ENCODE measurements at regions not wholly inside any gene's neighbourhood (a gene's known extent, or its start where the extent isn't known, plus 50 kb on each side); places are given as distances from the start of the nearest gene placed in this dataset.

- no peak overlapping the region for H3K9ac ChIP-seq (ENCODE audit: insufficient read depth in 1 of 2, low read depth in 2 of 2, low read length in 2 of 2)
- POLR2A ChIA-PET: no interaction called here
- TF ChIP-seq ILF3 (IDR thresholded peaks at IDR 0.05; ENCODE audit: borderline replicate concordance): no peak
- no peak for TF ChIP-seq CHCHD3 (CRISPR knock-in tag; IDR thresholded peaks at IDR 0.05)
- TF ChIP-seq KLF10 (CRISPR knock-in tag; IDR thresholded peaks at IDR 0.05): no peak
- TF ChIP-seq SRF (CRISPR knock-in tag; IDR thresholded peaks at IDR 0.05): no peak
- no peak for TF ChIP-seq ARHGAP35 (IDR thresholded peaks at IDR 0.05; ENCODE audit: partially characterized antibody)
- no peak overlapping the region for H2AFZ ChIP-seq (ENCODE audit: low read depth, low read length)
- no peak overlapping the region for H3K4me2 ChIP-seq (ENCODE audit: insufficient read depth, low read length)
- ATAC-seq (no peak), FAIRE-seq (no peak), DNase-seq (ENCODE audit: extremely low read depth in 1 of 4, low spot score in 3 of 4) (no peak)
- CTCF ChIA-PET (ENCODE audit: low intra/inter-chr PET ratio): no interaction called here
- no peaks in the 10 kb centered on the region for H3K9me3 ChIP-seq (replicated peaks; ENCODE audit: control insufficient read depth, insufficient read depth, low read depth, low read length)
- H3K4me1 ChIP-seq (replicated peaks in 1 of 2; ENCODE audit: control insufficient read depth in 2 of 2, insufficient read depth in 2 of 2, low read length in 2 of 2): no peaks in the 10 kb centered on the region
- no peak overlapping the region for H3K27ac ChIP-seq (ENCODE audit: extremely low read depth, low read depth, low read length)
- no peaks in the 10 kb centered on the region for H3K27me3 ChIP-seq (ENCODE audit: control insufficient read depth in 2 of 2, insufficient read depth in 2 of 2, low read length in 2 of 2)
- intact Hi-C loops (cut with micrococcal nuclease) (no loop called here), in situ Hi-C loops (cut with MboI) (no loop called here)
- no peaks in the 10 kb centered on the region for H4K20me1 ChIP-seq (replicated peaks; ENCODE audit: control insufficient read depth, insufficient read depth, low read length)
- no peak overlapping the region for H3K4me3 ChIP-seq
- H3K79me2 ChIP-seq (ENCODE audit: control insufficient read depth, insufficient read depth, low read length): no peaks in the 10 kb centered on the region
- no peaks in the 10 kb centered on the region for H3K9me1 ChIP-seq (ENCODE audit: control insufficient read depth, insufficient read depth, low read length)
- H3K36me3 ChIP-seq (ENCODE audit: control insufficient read depth, insufficient read depth, low read length): no peaks in the 10 kb centered on the region
- no TSS peak for BruUV-seq (replicated peaks)
These were observed 173.8 kb downstream of the GJA1 start for GRCh38 chr6:121609281-121609680.

GRCh38 chr6:121612927-121613326, 177.5 kb downstream of the GJA1 start:
- 0% methylated on average over 3 of the region's 3 CpGs for WGBS (ENCODE audit: insufficient coverage, low coverage, missing lambda C conversion rate)
- Histone ChIP-seq H2AFZ (ENCODE audit: low read depth, low read length) (no peak overlapping the region), H3K36me3 (ENCODE audit: control insufficient read depth, insufficient read depth, low read length) (no peaks in the 10 kb centered on the region), H3K4me1 (replicated peaks in 1 of 2; ENCODE audit: control insufficient read depth in 2 of 2, insufficient read depth in 2 of 2, low read length in 2 of 2) (no peaks in the 10 kb centered on the region), H3K4me3 (no peak overlapping the region), H3K9me1 (ENCODE audit: control insufficient read depth, insufficient read depth, low read length) (no peaks in the 10 kb centered on the region), H4K20me1 (replicated peaks; ENCODE audit: control insufficient read depth, insufficient read depth, low read length) (no peaks in the 10 kb centered on the region), H3K79me2 (ENCODE audit: control insufficient read depth, insufficient read depth, low read length) (no peaks in the 10 kb centered on the region), H3K27ac (ENCODE audit: extremely low read depth, low read depth, low read length) (no peak overlapping the region), H3K27me3 (ENCODE audit: control insufficient read depth in 2 of 2, insufficient read depth in 2 of 2, low read length in 2 of 2) (no peaks in the 10 kb centered on the region), H3K9me3 (replicated peaks; ENCODE audit: control insufficient read depth, insufficient read depth, low read depth, low read length) (no peaks in the 10 kb centered on the region), H3K9ac (ENCODE audit: insufficient read depth in 1 of 2, low read depth in 2 of 2, low read length in 2 of 2) (no peak overlapping the region), H3K4me2 (ENCODE audit: insufficient read depth, low read length) (no peak overlapping the region)
- no peak for DNase-seq (ENCODE audit: extremely low read depth in 1 of 4, low spot score in 3 of 4)
- CTCF ChIA-PET (ENCODE audit: low intra/inter-chr PET ratio): no interaction called here
- intact Hi-C loops (cut with micrococcal nuclease): no loop called here
- in situ Hi-C loops (cut with MboI): no loop called here
- ATAC-seq: no peak
- FAIRE-seq: no peak
- POLR2A ChIA-PET: interaction anchor here (1.1 kb wide), 1 partner anchor 125 kb away, joined by 3 read pairs; no protein-coding TSS in a partner anchor
- no TSS peak for BruUV-seq (replicated peaks)
- no peak for TF ChIP-seq PRDM10 (IDR thresholded peaks at IDR 0.05; ENCODE audit: partially characterized antibody)
- no peak for TF ChIP-seq RB1 (IDR thresholded peaks at IDR 0.05; ENCODE audit: low read depth)
- no peak for TF ChIP-seq MEIS2 (IDR thresholded peaks at IDR 0.05; ENCODE audit: partially characterized antibody)
- no peak for TF ChIP-seq ZNF76 (CRISPR knock-in tag; IDR thresholded peaks at IDR 0.05; ENCODE audit: borderline replicate concordance)
- TF ChIP-seq ERF (CRISPR knock-in tag; IDR thresholded peaks at IDR 0.05): no peak
- TF ChIP-seq NCOA1 (IDR thresholded peaks at IDR 0.05; ENCODE audit: low read depth): no peak
- TF ChIP-seq MAX (CRISPR knock-in tag; IDR thresholded peaks at IDR 0.05): no peak
- TF ChIP-seq KLF13 (tag; IDR thresholded peaks at IDR 0.05; ENCODE audit: borderline replicate concordance, low read depth): no peak
- TF ChIP-seq DLX4 (CRISPR knock-in tag; IDR thresholded peaks at IDR 0.05): no peak

Data from K562 (cell line).